ENCODE measurements at regions not wholly inside any gene's neighbourhood (a gene's known extent, or its start where the extent isn't known, plus 50 kb on each side); places are given as distances from the start of the nearest gene placed in this dataset.

DNA sequence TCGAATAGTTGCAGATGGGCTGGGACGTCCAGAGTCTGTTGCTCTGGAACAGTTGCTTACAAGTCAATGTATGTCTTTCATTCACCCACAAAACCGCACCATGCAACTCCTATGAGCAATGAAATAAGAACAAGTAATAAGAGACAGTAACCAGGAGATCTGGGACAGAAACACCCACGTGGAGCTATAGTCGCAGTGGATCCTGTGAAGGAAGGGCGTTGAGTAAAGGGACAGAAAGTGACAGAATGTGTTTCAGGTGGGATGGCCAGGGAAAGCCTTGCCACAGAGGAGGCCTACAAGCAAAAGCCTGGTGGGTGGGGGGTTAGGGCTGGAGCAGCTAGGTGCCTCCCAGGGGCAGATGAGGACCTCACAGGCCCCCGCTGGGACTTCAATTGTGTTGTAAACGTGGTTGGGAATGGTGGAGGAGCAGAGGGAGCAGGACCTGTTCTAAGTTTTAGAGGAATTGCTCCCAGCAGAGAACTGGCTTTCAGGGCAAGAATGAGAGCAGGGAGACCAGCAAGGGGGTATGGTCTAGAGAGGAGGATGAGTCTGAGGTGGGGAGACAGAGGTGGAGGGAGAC is 86.7 kb upstream of the FZD10 start:
- Histone ChIP-seq H3K4me1 (ENCODE audit: control insufficient read depth in 2 of 2, insufficient read depth in 1 of 2, low read depth in 1 of 2, low read length in 2 of 2) (no peaks in the 10 kb centered on the region), H2BK5ac (ENCODE audit: low read length) (no peak overlapping the region), H2AK5ac (ENCODE audit: low read depth, low read length) (no peak overlapping the region), H2BK15ac (ENCODE audit: low read length) (no peak overlapping the region), H4K91ac (ENCODE audit: low read depth, low read length, poor library complexity) (no peak overlapping the region), H3K27me3 (ENCODE audit: control insufficient read depth in 3 of 3, insufficient read depth in 3 of 3, low read depth in 1 of 3, low read length in 3 of 3) (peaks cover 0 to 6% (median 0%) of the 10 kb centered on the region in 3 experiments), H3K36me3 (replicated peaks in 1 of 2; ENCODE audit: control insufficient read depth in 2 of 2, insufficient read depth in 2 of 2, low read length in 2 of 2) (no peaks in the 10 kb centered on the region), H3K9me3 (replicated peaks in 1 of 2; ENCODE audit: control insufficient read depth in 2 of 2, insufficient read depth in 1 of 2, low read depth in 1 of 2, low read length in 2 of 2) (no peaks in the 10 kb centered on the region), H3K18ac (ENCODE audit: low read length) (no peak overlapping the region), H2BK120ac (ENCODE audit: low read depth, low read length) (no peak overlapping the region), H3K9ac (ENCODE audit: low read depth, low read length, poor library complexity) (no peak overlapping the region), H2AFZ (ENCODE audit: low read length) (no peak overlapping the region), H3K4me2 (ENCODE audit: insufficient read depth, low read length, poor library complexity, severe bottlenecking) (no peak overlapping the region), H4K8ac (ENCODE audit: low read depth, low read length) (no peak overlapping the region), H3K79me1 (ENCODE audit: low read depth, low read length) (no peaks in the 10 kb centered on the region), H3K27ac (replicated peaks; ENCODE audit: low read length) (no peak overlapping the region), H3K4ac (ENCODE audit: low read length) (no peak overlapping the region), H3K23ac (ENCODE audit: low read depth, low read length, poor library complexity) (no peak overlapping the region), H3K14ac (ENCODE audit: low read length) (no peak overlapping the region), H2BK12ac (ENCODE audit: low read length) (no peak overlapping the region), H3K4me3 (ENCODE audit: low read length in 2 of 2) (no peak overlapping the region)
- DNase-seq (ENCODE audit: low spot score), result no peak
- no CpG with 5 or more reads among the region's 8 CpGs for WGBS, 2 donors (ENCODE audit: extremely low coverage in 2 of 2, insufficient read length in 2 of 2, insufficient replicate concordance in 1 of 2)

DNA sequence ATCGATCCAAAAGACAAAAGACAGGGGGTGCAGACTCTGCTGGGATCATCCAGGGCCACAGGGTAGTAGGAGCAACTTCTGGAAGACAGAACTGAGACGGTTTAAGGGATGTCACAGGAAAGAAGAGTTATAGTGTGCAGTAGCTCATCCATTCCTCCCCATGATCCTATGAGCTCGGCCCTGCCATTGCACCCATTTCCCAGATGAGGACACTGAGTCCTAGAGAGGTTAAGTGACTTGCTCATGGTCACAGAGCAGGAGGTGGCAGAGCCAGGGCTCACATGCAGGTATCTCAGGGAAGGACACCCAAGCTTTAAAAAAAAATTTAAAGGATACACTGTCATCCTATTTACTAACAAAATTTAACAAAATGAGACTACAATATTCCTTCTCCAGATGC is 86.1 kb upstream of the FZD10 start:
- no peak overlapping the region for H3K27ac ChIP-seq (replicated peaks; ENCODE audit: low read length)
- H3K18ac ChIP-seq (ENCODE audit: low read length), result no peak overlapping the region
- H3K79me1 ChIP-seq (ENCODE audit: low read depth, low read length), result no peaks in the 10 kb centered on the region
- H4K8ac ChIP-seq (ENCODE audit: low read depth, low read length), result no peak overlapping the region
- peaks cover 0 to 11% (median 0%) of the 10 kb centered on the region in 3 experiments for H3K27me3 ChIP-seq (ENCODE audit: control insufficient read depth in 3 of 3, insufficient read depth in 3 of 3, low read depth in 1 of 3, low read length in 3 of 3)
- no peak overlapping the region for H3K14ac ChIP-seq (ENCODE audit: low read length)
- DNase-seq (ENCODE audit: low spot score), result no peak
- no peak overlapping the region for H3K4me3 ChIP-seq (ENCODE audit: low read length in 2 of 2)
- H2BK5ac ChIP-seq (ENCODE audit: low read length), result no peak overlapping the region
- H3K9me3 ChIP-seq (replicated peaks in 1 of 2; ENCODE audit: control insufficient read depth in 2 of 2, insufficient read depth in 1 of 2, low read depth in 1 of 2, low read length in 2 of 2), result no peaks in the 10 kb centered on the region
- H3K4me1 ChIP-seq (ENCODE audit: control insufficient read depth in 2 of 2, insufficient read depth in 1 of 2, low read depth in 1 of 2, low read length in 2 of 2), result peaks cover 0 to 2% of the 10 kb centered on the region in 2 donors
- no peak overlapping the region for H2BK15ac ChIP-seq (ENCODE audit: low read length)
- H3K23ac ChIP-seq (ENCODE audit: low read depth, low read length, poor library complexity), result no peak overlapping the region
- H2AK5ac ChIP-seq (ENCODE audit: low read depth, low read length), result no peak overlapping the region
- H3K9ac ChIP-seq (ENCODE audit: low read depth, low read length, poor library complexity), result no peak overlapping the region
- H3K4ac ChIP-seq (ENCODE audit: low read length), result no peak overlapping the region
- no peak overlapping the region for H2AFZ ChIP-seq (ENCODE audit: low read length)
- H3K36me3 ChIP-seq (replicated peaks in 1 of 2; ENCODE audit: control insufficient read depth in 2 of 2, insufficient read depth in 2 of 2, low read length in 2 of 2), result no peaks in the 10 kb centered on the region
- no CpG with 5 or more reads among the region's 3 CpGs for WGBS, 2 donors (ENCODE audit: extremely low coverage in 2 of 2, insufficient read length in 2 of 2, insufficient replicate concordance in 1 of 2)
- H2BK12ac ChIP-seq (ENCODE audit: low read length), result no peak overlapping the region
- H4K91ac ChIP-seq (ENCODE audit: low read depth, low read length, poor library complexity), result no peak overlapping the region
- no peak overlapping the region for H2BK120ac ChIP-seq (ENCODE audit: low read depth, low read length)
- no peak overlapping the region for H3K4me2 ChIP-seq (ENCODE audit: insufficient read depth, low read length, poor library complexity, severe bottlenecking)

DNA sequence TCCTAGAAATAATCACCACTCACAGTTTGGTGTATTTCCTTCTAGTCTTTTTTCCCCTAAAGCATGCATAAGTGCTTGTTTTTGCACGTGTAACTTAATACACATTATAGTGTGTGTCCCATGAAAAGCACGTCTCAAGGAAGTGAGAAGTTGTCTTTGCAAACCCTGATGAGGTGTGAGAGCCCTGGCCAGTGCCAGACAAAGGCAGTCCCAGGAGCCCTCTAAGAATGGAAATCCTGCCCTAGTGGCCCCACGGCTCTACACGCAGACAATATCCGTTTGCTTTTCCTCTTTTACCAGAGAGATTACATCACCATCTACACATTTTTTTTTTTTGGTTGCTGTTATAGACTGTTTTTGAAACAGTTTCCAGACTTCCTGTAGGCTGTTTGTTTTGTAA is 85.5 kb upstream of the FZD10 start:
- Histone ChIP-seq H3K27ac (replicated peaks; ENCODE audit: low read length) (no peak overlapping the region), H3K4me2 (ENCODE audit: insufficient read depth, low read length, poor library complexity, severe bottlenecking) (no peak overlapping the region), H3K9ac (ENCODE audit: low read depth, low read length, poor library complexity) (no peak overlapping the region), H3K4ac (ENCODE audit: low read length) (no peak overlapping the region), H3K18ac (ENCODE audit: low read length) (no peak overlapping the region), H3K23ac (ENCODE audit: low read depth, low read length, poor library complexity) (no peak overlapping the region), H3K27me3 (ENCODE audit: control insufficient read depth in 3 of 3, insufficient read depth in 3 of 3, low read depth in 1 of 3, low read length in 3 of 3) (peaks cover 0 to 17% (median 0%) of the 10 kb centered on the region in 3 experiments), H3K4me3 (ENCODE audit: low read length in 2 of 2) (no peak overlapping the region), H2BK12ac (ENCODE audit: low read length) (no peak overlapping the region), H4K91ac (ENCODE audit: low read depth, low read length, poor library complexity) (no peak overlapping the region), H2AFZ (ENCODE audit: low read length) (peak overlapping the region; percentile 8), H2BK5ac (ENCODE audit: low read length) (no peak overlapping the region), H2AK5ac (ENCODE audit: low read depth, low read length) (no peak overlapping the region), H3K4me1 (ENCODE audit: control insufficient read depth in 2 of 2, insufficient read depth in 1 of 2, low read depth in 1 of 2, low read length in 2 of 2) (peaks cover 0 to 6% of the 10 kb centered on the region in 2 donors), H2BK15ac (ENCODE audit: low read length) (no peak overlapping the region), H3K9me3 (replicated peaks in 1 of 2; ENCODE audit: control insufficient read depth in 2 of 2, insufficient read depth in 1 of 2, low read depth in 1 of 2, low read length in 2 of 2) (no peaks in the 10 kb centered on the region), H2BK120ac (ENCODE audit: low read depth, low read length) (no peak overlapping the region), H3K14ac (ENCODE audit: low read length) (no peak overlapping the region), H4K8ac (ENCODE audit: low read depth, low read length) (no peak overlapping the region), H3K79me1 (ENCODE audit: low read depth, low read length) (no peaks in the 10 kb centered on the region), H3K36me3 (replicated peaks in 1 of 2; ENCODE audit: control insufficient read depth in 2 of 2, insufficient read depth in 2 of 2, low read length in 2 of 2) (no peaks in the 10 kb centered on the region)
- WGBS, 2 donors (ENCODE audit: extremely low coverage in 2 of 2, insufficient read length in 2 of 2, insufficient replicate concordance in 1 of 2), result no CpG with 5 or more reads among the region's 5 CpGs
- no peak for DNase-seq (ENCODE audit: low spot score)

DNA sequence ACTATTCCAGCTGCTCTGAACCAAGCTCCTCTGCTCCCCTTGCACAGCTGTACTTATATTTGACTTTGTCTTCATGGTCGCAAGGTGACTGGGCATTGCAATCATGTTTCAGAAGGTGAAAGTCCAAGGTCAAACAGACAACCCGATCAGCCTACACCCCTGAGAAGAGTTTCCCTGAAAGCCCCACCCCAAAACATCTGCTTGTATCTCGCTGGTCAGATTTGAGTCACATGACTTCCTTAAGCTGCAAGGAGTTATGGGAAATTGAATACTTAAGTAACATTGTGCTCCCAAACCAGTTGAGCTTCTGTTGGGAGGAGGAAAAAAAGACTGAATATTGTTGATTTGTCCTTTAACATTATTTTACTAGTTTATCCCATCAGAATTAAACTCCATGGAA is 83.4 kb upstream of the FZD10 start:
- DNase-seq (ENCODE audit: low spot score), result no peak
- Histone ChIP-seq H2BK15ac (ENCODE audit: low read length) (no peak overlapping the region), H3K18ac (ENCODE audit: low read length) (no peak overlapping the region), H3K27ac (replicated peaks; ENCODE audit: low read length) (no peak overlapping the region), H3K4me3 (ENCODE audit: low read length in 2 of 2) (no peak overlapping the region), H3K27me3 (ENCODE audit: control insufficient read depth in 3 of 3, insufficient read depth in 3 of 3, low read depth in 1 of 3, low read length in 3 of 3) (peaks cover 0 to 28% (median 0%) of the 10 kb centered on the region in 3 experiments), H3K14ac (ENCODE audit: low read length) (no peak overlapping the region), H2AFZ (ENCODE audit: low read length) (no peak overlapping the region), H3K36me3 (replicated peaks in 1 of 2; ENCODE audit: control insufficient read depth in 2 of 2, insufficient read depth in 2 of 2, low read length in 2 of 2) (no peaks in the 10 kb centered on the region), H3K4me1 (ENCODE audit: control insufficient read depth in 2 of 2, insufficient read depth in 1 of 2, low read depth in 1 of 2, low read length in 2 of 2) (peaks cover 0 to 14% of the 10 kb centered on the region in 2 donors), H4K91ac (ENCODE audit: low read depth, low read length, poor library complexity) (no peak overlapping the region), H2BK5ac (ENCODE audit: low read length) (no peak overlapping the region), H3K4me2 (ENCODE audit: insufficient read depth, low read length, poor library complexity, severe bottlenecking) (no peak overlapping the region), H2BK120ac (ENCODE audit: low read depth, low read length) (no peak overlapping the region), H3K79me1 (ENCODE audit: low read depth, low read length) (no peaks in the 10 kb centered on the region), H3K4ac (ENCODE audit: low read length) (no peak overlapping the region), H2BK12ac (ENCODE audit: low read length) (no peak overlapping the region), H4K8ac (ENCODE audit: low read depth, low read length) (no peak overlapping the region), H3K9me3 (replicated peaks in 1 of 2; ENCODE audit: control insufficient read depth in 2 of 2, insufficient read depth in 1 of 2, low read depth in 1 of 2, low read length in 2 of 2) (no peaks in the 10 kb centered on the region), H2AK5ac (ENCODE audit: low read depth, low read length) (no peak overlapping the region), H3K9ac (ENCODE audit: low read depth, low read length, poor library complexity) (no peak overlapping the region), H3K23ac (ENCODE audit: low read depth, low read length, poor library complexity) (no peak overlapping the region)
- WGBS, 2 donors (ENCODE audit: extremely low coverage in 2 of 2, insufficient read length in 2 of 2, insufficient replicate concordance in 1 of 2), result no CpG with 5 or more reads among the region's 3 CpGs

Measured in neuronal stem cell (in vitro differentiated cells).